HepG2 (cell line): ENCODE measurements at regions not wholly inside any gene's neighbourhood (a gene's known extent, or its start where the extent isn't known, plus 50 kb on each side); places are given as distances from the start of the nearest gene placed in this dataset.

ENCODE experiments used
- ASH2L ChIP-seq: fragments of 300-600, 200-600 bp; sonication (generic); IDR thresholded peaks from 2 replicates; pipeline ENCODE4 v1.7.0; 2017; ENCODE audit warnings: low read depth, mild to moderate bottlenecking, moderate library complexity, mixed read lengths, low read length; ENCODE audit not compliant: insufficient read length
- CBX2 ChIP-seq, 2 experiments: fragments of 200-600 bp in 1 of 2; sonication (generic); formaldehyde crosslinking in 1 of 2; IDR thresholded peaks; 2 replicates each; pipeline versions ENCODE4 v1.7.0 to v1.8.1; 2018 to 2022; ENCODE audit warnings: low read depth in 2 of 2, low read length in 1 of 2, mild to moderate bottlenecking in 1 of 2, missing genetic modification reagents in 1 of 2
- KAT7 ChIP-seq: IDR thresholded peaks from 2 replicates; pipeline ENCODE4 v1.6.1; 2018; ENCODE audit warnings: borderline replicate concordance, missing compliant biosample characterization
- MED1 ChIP-seq: sonication (generic); formaldehyde crosslinking; IDR thresholded peaks from 2 replicates; pipeline ENCODE4 v1.4.0; 2020; ENCODE audit warnings: missing genetic modification reagents
- MXI1 ChIP-seq: IDR thresholded peaks from 3 replicates; pipeline ENCODE4 v1.6.1; 2012; ENCODE audit warnings: low read depth, low read length, inconsistent platforms, borderline replicate concordance
- NFIC ChIP-seq: IDR thresholded peaks from 2 replicates; pipeline ENCODE4 v1.6.1; 2012; ENCODE audit warnings: mild to moderate bottlenecking, low read length, inconsistent platforms
- PAX8 ChIP-seq: sonication (generic); formaldehyde crosslinking; IDR thresholded peaks from 2 replicates; pipeline ENCODE4 v1.8.0; 2022; ENCODE audit warnings: mild to moderate bottlenecking, missing genetic modification reagents, borderline replicate concordance
- RBFOX2 ChIP-seq: fragments of 200-400 bp; formaldehyde crosslinking; IDR thresholded peaks from 2 replicates; pipeline ENCODE4 v1.6.1; 2017; ENCODE audit warnings: low read depth, mild to moderate bottlenecking, low read length
- RCOR2 ChIP-seq: IDR thresholded peaks from 2 replicates; pipeline ENCODE4 v1.6.1; 2016; ENCODE audit warnings: missing biosample characterization, missing genetic modification reagents
- SIN3A ChIP-seq: IDR thresholded peaks from 2 replicates; pipeline ENCODE4 v1.6.1; 2011; ENCODE audit warnings: low read depth, mild to moderate bottlenecking, control low read depth, low read length, borderline replicate concordance
- ZFP62 ChIP-seq: sonication (generic); formaldehyde crosslinking; IDR thresholded peaks from 2 replicates; pipeline ENCODE4 v1.4.0; 2020; ENCODE audit warnings: missing genetic modification reagents
- ZNF205 ChIP-seq: IDR thresholded peaks from 2 replicates; pipeline ENCODE4 v1.6.1; 2018; ENCODE audit warnings: missing biosample characterization, missing genetic modification reagents
- ZNF263 ChIP-seq: sonication (generic); formaldehyde crosslinking; IDR thresholded peaks from 2 replicates; pipeline ENCODE4 v1.4.0; 2020; ENCODE audit warnings: missing genetic modification reagents
- ZNF264 ChIP-seq: sonication (generic); formaldehyde crosslinking; IDR thresholded peaks from 2 replicates; pipeline ENCODE4 v1.4.0; 2020; ENCODE audit warnings: missing genetic modification reagents
- ZNF460 ChIP-seq: sonication (generic); formaldehyde crosslinking; IDR thresholded peaks from 2 replicates; pipeline ENCODE4 v1.5.1; 2020; ENCODE audit warnings: missing genetic modification reagents, mild to moderate bottlenecking, borderline replicate concordance
- ZNF766 ChIP-seq: sonication (generic); formaldehyde crosslinking; IDR thresholded peaks from 2 replicates; pipeline ENCODE4 v1.5.0; 2020; ENCODE audit warnings: missing genetic modification reagents, borderline replicate concordance
- ZNF788 ChIP-seq: sonication (generic); formaldehyde crosslinking; IDR thresholded peaks from 2 replicates; pipeline ENCODE4 v1.5.0; 2020; ENCODE audit warnings: mild to moderate bottlenecking, missing genetic modification reagents, borderline replicate concordance
- ZNF790 ChIP-seq: sonication (generic); formaldehyde crosslinking; IDR thresholded peaks from 2 replicates; pipeline ENCODE4 v1.8.0; 2022; ENCODE audit warnings: missing genetic modification reagents, mild to moderate bottlenecking, borderline replicate concordance
- TF ChIP-seq, protein P1 (sequence below): sonication (generic); formaldehyde crosslinking; IDR thresholded peaks from 2 replicates; pipeline ENCODE4 v1.4.0; 2020; ENCODE audit warnings: missing genetic modification reagents
- TF ChIP-seq, protein P2 (sequence below): sonication (generic); formaldehyde crosslinking; IDR thresholded peaks from 2 replicates; pipeline ENCODE4 v1.4.0; 2020; ENCODE audit warnings: missing genetic modification reagents, borderline replicate concordance
- TF ChIP-seq, protein P3 (sequence below): IDR thresholded peaks from 2 replicates; pipeline ENCODE4 v1.6.1; 2012; ENCODE audit warnings: inconsistent platforms
- TF ChIP-seq, protein P4 (sequence below): sonication (generic); formaldehyde crosslinking; IDR thresholded peaks from 2 replicates; pipeline ENCODE4 v1.5.1; 2020; ENCODE audit warnings: missing genetic modification reagents, mild to moderate bottlenecking, borderline replicate concordance
- TF ChIP-seq, protein P5 (sequence below): sonication (generic); formaldehyde crosslinking; IDR thresholded peaks from 2 replicates; pipeline ENCODE4 v1.8.0; 2022; ENCODE audit warnings: mild to moderate bottlenecking, missing genetic modification reagents

DNA sequence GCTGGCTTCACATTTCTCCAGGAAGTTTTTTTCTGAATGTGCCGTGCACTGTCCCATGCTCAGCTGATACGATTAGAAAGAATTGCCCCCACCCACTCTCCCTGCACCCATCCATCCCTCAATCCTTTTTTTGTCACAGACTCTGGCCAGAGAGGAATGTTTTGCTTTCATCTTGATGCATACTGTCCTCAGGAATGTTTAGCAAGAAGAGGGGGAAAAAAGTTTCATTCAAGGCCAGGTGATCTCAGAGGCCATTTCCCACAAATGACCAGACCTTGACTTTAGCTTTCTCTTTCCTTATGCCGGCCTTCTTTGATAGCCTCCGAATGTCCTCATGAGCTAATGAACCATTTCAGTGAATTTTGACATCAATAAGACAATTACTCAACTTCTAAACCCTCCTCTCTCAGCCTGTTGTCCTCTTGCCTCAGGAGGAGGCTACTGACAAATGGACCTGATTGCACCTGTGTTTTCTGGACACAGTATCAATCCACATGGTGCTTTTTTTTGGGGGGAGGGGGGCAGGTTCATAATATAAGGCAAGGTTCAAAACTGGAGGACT lies 105.0 kb upstream of the KLF6 start (continued):
- TF ChIP-seq, protein P1, sequence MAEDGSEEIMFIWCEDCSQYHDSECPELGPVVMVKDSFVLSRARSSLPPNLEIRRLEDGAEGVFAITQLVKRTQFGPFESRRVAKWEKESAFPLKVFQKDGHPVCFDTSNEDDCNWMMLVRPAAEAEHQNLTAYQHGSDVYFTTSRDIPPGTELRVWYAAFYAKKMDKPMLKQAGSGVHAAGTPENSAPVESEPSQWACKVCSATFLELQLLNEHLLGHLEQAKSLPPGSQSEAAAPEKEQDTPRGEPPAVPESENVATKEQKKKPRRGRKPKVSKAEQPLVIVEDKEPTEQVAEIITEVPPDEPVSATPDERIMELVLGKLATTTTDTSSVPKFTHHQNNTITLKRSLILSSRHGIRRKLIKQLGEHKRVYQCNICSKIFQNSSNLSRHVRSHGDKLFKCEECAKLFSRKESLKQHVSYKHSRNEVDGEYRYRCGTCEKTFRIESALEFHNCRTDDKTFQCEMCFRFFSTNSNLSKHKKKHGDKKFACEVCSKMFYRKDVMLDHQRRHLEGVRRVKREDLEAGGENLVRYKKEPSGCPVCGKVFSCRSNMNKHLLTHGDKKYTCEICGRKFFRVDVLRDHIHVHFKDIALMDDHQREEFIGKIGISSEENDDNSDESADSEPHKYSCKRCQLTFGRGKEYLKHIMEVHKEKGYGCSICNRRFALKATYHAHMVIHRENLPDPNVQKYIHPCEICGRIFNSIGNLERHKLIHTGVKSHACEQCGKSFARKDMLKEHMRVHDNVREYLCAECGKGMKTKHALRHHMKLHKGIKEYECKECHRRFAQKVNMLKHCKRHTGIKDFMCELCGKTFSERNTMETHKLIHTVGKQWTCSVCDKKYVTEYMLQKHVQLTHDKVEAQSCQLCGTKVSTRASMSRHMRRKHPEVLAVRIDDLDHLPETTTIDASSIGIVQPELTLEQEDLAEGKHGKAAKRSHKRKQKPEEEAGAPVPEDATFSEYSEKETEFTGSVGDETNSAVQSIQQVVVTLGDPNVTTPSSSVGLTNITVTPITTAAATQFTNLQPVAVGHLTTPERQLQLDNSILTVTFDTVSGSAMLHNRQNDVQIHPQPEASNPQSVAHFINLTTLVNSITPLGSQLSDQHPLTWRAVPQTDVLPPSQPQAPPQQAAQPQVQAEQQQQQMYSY (CRISPR knock-in tag): peak; percentile 70
- peak; percentile 66; the same call in 1 of the 2 replicates for TF ChIP-seq ZNF205 (CRISPR knock-in tag)
- peak; percentile 84 for TF ChIP-seq RCOR2 (CRISPR knock-in tag)
- peak; percentile 98 for TF ChIP-seq MED1
- TF ChIP-seq, protein P2, sequence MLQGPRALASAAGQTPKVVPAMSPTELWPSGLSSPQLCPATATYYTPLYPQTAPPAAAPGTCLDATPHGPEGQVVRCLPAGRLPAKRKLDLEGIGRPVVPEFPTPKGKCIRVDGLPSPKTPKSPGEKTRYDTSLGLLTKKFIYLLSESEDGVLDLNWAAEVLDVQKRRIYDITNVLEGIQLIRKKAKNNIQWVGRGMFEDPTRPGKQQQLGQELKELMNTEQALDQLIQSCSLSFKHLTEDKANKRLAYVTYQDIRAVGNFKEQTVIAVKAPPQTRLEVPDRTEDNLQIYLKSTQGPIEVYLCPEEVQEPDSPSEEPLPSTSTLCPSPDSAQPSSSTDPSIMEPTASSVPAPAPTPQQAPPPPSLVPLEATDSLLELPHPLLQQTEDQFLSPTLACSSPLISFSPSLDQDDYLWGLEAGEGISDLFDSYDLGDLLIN (CRISPR knock-in tag): no peak
- peak; percentile 13; the same call in 1 of the 3 replicates for TF ChIP-seq MXI1
- TF ChIP-seq RBFOX2: no peak
- TF ChIP-seq ZNF790: no peak
- TF ChIP-seq ZNF766 (CRISPR knock-in tag): no peak
- TF ChIP-seq, protein P3, sequence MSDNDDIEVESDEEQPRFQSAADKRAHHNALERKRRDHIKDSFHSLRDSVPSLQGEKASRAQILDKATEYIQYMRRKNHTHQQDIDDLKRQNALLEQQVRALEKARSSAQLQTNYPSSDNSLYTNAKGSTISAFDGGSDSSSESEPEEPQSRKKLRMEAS: peak; percentile 52
- TF ChIP-seq PAX8 (CRISPR knock-in tag): no peak
- TF ChIP-seq, protein P4, sequence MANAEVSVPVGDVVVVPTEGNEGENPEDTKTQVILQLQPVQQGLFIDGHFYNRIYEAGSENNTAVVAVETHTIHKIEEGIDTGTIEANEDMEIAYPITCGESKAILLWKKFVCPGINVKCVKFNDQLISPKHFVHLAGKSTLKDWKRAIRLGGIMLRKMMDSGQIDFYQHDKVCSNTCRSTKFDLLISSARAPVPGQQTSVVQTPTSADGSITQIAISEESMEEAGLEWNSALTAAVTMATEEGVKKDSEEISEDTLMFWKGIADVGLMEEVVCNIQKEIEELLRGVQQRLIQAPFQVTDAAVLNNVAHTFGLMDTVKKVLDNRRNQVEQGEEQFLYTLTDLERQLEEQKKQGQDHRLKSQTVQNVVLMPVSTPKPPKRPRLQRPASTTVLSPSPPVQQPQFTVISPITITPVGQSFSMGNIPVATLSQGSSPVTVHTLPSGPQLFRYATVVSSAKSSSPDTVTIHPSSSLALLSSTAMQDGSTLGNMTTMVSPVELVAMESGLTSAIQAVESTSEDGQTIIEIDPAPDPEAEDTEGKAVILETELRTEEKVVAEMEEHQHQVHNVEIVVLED (CRISPR knock-in tag): no peak
- peak; percentile 77 for TF ChIP-seq ZNF264 (CRISPR knock-in tag)
- 0 out of 2 replicates have a peak, but pooled peaks have one; percentile 61 for TF ChIP-seq KAT7 (CRISPR knock-in tag)
- TF ChIP-seq ZNF788 (CRISPR knock-in tag): no peak
- TF ChIP-seq ZFP62 (CRISPR knock-in tag): no peak
- TF ChIP-seq SIN3A: no peak
- peak; percentile 80 for TF ChIP-seq ASH2L
- TF ChIP-seq, protein P5, sequence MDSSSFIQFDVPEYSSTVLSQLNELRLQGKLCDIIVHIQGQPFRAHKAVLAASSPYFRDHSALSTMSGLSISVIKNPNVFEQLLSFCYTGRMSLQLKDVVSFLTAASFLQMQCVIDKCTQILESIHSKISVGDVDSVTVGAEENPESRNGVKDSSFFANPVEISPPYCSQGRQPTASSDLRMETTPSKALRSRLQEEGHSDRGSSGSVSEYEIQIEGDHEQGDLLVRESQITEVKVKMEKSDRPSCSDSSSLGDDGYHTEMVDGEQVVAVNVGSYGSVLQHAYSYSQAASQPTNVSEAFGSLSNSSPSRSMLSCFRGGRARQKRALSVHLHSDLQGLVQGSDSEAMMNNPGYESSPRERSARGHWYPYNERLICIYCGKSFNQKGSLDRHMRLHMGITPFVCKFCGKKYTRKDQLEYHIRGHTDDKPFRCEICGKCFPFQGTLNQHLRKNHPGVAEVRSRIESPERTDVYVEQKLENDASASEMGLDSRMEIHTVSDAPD (CRISPR knock-in tag): 0 out of 2 replicates have a peak, but pooled peaks have one; percentile 29
- TF ChIP-seq CBX2 (IDR thresholded peaks at IDR 0.05; ENCODE audit: low read depth, low read length): no peak
- TF ChIP-seq CBX2 (CRISPR knock-in tag; IDR thresholded peaks at IDR 0.05; ENCODE audit: low read depth): no peak
- TF ChIP-seq ZNF460 (CRISPR knock-in tag): no peak
- TF ChIP-seq ZNF263 (CRISPR knock-in tag): no peak
- peak; percentile 83 for TF ChIP-seq NFIC
